Activated CD8-positive, alpha-beta memory T cell treated with anti-CD3 and anti-CD28 coated beads, Interleukin-2, amount 50 U/mL, for 1 hour (primary cell): ENCODE measurements at regions not wholly inside any gene's neighbourhood (a gene's known extent, or its start where the extent isn't known, plus 50 kb on each side); places are given as distances from the start of the nearest gene placed in this dataset.
"Not testable (repeated sequence)": the region's sequence is repeated elsewhere in the genome, so short reads cannot be mapped to it uniquely, and the experiment has no call there.

Experiments
- DNase-seq: peaks from one replicate; pipeline ENCODE4 v3.0.0-alpha.2; 2020; ENCODE audit errors: extremely low read depth

DNA sequence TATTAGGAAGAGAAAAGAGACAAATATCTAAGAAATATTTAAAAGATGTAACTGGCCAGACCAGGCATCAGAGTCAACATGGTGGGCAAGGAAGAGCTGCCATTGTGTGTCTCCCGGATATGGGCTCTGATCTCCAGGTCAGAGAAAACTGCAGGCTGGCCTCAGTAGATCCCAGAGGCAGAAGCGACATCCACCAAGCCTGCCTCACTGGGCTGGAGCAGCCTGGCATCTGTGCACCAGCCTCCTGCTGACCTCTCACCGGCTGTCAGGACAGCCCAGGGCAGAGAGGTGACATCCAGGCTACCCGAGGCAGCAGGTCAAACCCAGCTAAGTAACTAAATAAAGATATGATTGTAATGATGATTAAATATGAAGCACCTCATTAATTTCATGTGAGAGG lies 162.8 kb upstream of the TNRC6C start:
- no peak for DNase-seq

DNA sequence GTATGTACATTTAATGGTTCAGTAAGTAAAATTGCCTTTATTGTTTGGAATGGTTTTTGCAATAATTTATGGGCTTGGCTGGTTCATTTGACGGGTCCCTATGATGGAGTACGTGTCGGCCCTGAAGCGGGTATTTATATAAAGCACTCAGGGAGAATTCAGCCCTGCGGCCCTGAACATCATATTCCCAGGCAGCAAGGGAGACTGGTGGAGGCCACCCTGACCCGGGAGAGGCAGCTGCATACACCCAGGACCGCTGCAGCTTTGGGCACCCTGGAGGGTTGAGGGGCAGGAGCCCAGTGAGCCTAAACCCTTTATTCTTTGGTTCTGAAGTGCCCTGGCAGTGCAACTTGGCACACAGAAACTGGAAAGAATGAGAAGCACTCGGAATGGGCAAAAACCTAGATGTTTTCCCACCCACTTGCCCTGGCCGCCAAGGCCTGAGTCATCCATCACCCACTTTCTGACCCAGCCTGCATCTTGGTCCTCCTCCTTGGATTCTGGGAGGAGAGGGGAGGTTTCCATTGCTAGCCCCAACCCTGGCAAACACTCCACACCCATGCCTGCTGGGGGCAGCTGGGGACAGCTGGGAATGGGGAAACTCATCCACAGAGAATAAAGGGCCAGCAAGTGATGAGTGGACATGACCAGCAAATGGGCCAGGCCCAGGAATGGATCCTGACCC lies 162.2 kb upstream of the TNRC6C start:
- no peak for DNase-seq

GRCh38 chr17:77798031-77798430 lies 160.5 kb upstream of the TNRC6C start:
- DNase-seq, result no peak

DNA sequence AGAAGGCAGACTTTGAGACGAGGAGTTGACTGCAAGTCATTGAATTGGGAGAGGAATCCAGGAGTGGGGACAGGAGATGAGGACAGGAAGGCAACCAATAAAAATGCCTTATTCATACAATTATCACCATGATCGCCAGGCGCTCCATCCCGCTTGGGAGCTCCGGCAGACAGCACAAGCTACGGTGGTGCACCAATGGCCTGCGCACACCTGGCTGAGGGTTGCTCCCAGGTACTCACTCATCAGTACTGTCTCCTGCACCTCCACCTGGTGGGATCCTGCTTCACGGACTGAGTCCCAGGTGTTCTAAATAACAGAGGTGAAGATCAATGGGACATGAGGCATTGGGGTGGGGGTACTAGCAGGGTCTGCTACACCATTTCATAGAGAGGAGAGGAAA lies 160.0 kb upstream of the TNRC6C start:
- no peak for DNase-seq

- DNase-seq, result no peak
These were observed 157.7 kb upstream of the TNRC6C start for GRCh38 chr17:77800816-77801215.

DNA sequence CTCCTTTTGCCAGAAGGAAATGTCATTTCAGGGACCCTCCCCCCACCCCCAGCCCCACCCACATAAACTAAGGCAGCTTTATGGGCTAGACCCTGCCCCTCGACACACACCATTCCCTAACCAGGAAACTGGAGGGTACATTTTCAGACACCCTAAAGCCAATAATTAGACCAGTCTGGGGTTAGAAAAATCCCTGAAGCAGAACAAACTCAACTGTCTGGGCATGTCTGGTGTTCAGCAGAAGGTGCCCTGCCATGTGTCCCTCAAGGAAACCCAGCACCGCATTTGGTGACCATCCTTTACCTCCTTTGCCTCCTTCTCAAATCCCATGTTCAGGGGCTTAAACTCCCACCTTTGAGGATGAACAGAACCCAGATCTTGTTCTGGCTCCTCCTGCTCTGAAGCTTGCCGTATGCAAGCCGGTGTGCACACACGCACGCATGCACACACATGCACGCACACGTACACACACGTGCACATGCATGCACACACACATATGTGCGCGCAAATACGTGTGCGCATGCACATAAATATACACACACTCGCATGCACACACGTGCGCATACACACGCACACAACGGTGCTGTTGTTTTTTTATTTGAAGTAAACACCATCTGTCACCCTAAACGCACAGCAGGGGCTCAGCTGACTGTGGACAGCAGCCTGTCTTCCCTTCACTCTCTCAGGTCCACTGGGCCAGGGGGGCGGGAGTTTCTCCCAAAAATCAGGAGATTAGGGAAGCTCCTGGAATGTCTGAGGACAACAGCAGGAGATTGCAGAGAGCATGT lies 156.8 kb upstream of the TNRC6C start:
- no peak for DNase-seq

DNA sequence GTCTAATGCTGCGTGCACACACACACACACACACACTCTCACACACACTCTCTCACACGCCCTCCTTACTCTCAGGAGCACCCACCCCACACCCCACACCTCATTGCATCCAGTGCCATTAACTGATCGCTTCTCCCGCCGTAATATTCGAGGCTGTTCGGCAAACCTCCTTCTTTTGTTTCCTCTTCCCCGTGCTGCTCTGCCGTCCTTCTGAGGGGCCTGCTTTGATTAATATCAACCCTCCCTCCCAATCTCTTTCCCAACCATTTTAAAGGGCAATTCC lies 156.2 kb upstream of the TNRC6C start:
- DNase-seq, result no peak

GRCh38 chr17:77802811-77803220 lies 155.7 kb upstream of the TNRC6C start:
- no peak for DNase-seq

- no peak for DNase-seq
These were observed 154.8 kb upstream of the TNRC6C start for GRCh38 chr17:77803726-77804125.

GRCh38 chr17:77804796-77805426 lies 153.6 kb upstream of the TNRC6C start:
- no peak for DNase-seq

- not testable (repeated sequence) for DNase-seq
These were observed 152.5 kb upstream of the TNRC6C start for GRCh38 chr17:77805970-77806369.

DNA sequence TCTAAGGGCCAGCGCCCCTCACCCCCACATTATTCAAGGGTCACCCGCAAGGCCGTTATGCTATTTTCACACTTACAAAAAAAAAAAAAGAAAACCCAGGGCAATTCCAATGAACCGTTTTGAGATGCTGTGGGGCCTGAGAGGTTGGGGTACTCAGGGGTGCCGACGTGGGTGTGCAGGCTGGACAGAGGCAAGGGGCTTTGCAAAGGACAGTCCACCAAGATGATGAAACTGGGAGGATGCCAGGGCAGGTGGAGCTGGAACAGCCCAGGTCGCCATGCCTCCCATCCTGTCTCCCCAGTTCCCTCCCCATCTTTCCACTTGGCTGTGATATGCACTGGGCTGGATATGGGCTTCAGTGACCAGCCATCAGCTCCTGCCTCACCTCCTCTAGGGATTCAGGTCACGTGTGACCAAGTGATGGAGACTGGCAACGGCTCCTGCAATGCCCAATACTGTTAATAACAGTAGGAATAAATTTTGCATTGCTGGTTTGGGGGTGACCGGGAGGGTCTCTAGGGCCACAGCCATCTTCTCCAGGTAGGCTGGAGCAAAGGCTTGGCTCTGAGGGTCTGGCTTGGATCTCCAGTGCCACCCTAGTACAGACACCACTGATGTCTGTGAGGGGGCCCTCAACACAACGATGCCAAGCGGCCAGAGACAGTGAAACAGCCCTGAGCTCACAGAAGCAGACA lies 151.3 kb upstream of the TNRC6C start:
- DNase-seq, result no peak

- DNase-seq, result no peak
These were observed 150.6 kb upstream of the TNRC6C start for GRCh38 chr17:77807746-77808441.

- DNase-seq, result no peak
These were observed 149.6 kb upstream of the TNRC6C start for GRCh38 chr17:77808686-77809425.

DNA sequence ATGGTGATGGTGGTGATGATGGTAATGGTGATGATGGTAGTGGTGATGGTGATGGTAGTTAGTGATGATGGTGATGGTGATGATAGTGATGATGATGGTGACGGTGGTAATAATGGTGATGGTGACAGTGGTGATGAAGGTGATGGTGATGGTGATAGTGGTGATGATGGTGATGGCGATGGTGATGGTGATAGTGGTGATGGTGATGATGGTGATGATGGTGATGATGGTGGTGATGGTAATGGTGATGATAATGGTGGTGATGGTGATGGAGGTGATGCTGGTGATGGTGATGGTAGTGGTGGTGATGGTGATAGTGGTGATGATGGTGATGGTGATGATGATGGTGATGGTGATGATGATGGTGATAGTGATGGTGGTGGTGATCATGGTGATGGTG lies 148.7 kb upstream of the TNRC6C start:
- no peak for DNase-seq

- no peak for DNase-seq
These were observed 148.0 kb upstream of the TNRC6C start for GRCh38 chr17:77810536-77810935.

DNA sequence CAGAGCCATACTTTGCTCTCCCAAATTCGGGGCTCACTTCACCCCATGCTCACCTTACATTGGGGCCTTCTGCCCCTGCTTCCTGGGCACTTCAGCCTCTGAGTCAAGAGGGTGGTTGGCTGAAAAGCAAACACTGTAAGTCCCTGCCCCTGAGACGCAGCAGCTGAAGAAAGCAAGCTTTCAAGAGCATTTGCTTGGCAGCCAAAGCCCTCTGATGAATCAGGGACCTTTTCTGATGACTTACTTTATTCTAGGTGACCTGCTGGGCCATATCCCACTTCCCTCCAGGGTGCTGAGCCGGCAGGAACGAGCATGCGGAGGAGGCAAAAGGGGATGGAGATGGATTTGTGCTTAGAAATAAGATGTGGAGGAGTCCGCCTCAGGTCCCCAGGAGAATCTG lies 147.0 kb upstream of the TNRC6C start:
- DNase-seq, result no peak

- DNase-seq, result no peak
These were observed 144.3 kb upstream of the TNRC6C start for GRCh38 chr17:77814091-77814772.

GRCh38 chr17:77815127-77815905 lies 143.2 kb upstream of the TNRC6C start:
- DNase-seq, result no peak

- no peak for DNase-seq
These were observed 140.6 kb upstream of the TNRC6C start for GRCh38 chr17:77817953-77818352.
